ENCODE measurements at regions not wholly inside any gene's neighbourhood (a gene's known extent, or its start where the extent isn't known, plus 50 kb on each side); places are given as distances from the start of the nearest gene placed in this dataset.

DNA sequence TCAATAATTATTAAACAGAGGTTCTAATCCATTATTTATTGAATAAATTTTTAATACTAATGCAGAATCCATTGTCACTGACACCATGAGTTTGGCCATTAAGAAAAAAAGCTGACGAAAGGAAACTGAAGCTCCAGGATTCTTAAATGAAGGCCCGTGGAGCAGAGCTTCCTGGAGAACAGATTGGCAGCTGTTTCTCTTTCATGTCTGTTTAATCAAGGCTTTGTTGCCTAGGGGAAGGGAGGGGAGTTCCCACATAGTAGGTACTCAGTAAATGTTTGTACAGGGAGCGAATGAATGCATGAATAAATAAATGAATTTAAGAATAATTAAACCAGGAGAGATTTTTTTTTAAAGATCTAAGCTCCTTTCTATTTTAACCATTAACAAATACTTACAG lies 315.1 kb upstream of the KLHL29 start:
- DNase-seq = no peak

DNA sequence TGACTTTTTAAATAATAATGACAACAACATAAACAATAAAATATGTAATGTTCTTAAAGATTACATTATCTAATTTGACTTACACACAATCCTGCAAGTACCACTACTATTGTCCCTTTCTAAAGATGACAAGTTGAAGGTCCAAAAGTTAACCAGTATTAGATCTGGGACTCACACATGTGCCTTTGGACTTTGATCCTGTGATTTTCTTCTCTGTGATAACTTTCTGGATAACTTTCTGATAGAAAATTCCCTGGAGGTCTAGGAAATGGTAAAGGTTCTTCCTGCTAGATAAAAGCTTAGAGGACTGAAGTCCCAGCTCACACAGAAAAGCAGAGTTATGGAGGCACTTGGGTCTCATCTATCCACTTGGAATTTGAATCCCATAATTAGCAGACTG lies 311.9 kb upstream of the KLHL29 start:
- no peak for DNase-seq

DNA sequence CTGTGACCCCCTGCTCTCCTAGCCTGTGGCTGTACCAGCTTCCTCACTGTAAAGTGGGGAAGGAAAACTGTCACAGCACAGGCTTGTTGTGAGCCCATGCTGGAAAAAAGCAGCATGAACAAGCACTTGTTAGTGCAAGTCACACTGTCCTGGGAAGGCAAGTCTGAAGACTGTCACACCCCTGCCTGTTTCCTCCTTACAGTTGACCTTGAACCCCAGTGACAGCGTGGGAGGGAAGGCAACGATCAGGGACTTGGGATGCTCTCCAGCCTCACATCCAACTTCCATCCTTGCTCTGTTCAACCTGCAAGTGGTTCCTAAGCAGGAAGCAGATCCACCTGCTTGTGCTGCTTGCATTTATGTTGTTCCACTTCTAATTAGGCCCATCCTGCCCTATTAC lies 311.3 kb upstream of the KLHL29 start:
- DNase-seq = no peak

DNA sequence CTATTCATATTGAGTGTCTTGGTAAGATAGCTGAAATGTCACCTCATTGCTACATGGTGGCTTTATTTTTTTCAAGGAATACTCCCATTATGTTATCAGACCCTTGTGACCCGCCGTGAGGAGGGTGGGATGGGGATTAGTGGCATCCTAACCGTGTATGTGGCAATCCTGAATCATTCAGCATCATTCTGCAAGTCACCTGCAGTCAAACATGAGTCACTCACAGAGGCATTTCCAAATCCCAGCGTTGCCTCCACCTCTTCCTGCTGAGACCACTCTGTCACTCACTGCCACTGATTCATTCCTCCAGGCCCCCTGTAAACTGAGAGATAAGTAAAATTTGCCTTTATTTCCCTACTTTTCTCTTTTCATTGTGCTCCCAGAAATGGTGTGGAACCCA lies 307.4 kb upstream of the KLHL29 start:
- DNase-seq = no peak

DNA sequence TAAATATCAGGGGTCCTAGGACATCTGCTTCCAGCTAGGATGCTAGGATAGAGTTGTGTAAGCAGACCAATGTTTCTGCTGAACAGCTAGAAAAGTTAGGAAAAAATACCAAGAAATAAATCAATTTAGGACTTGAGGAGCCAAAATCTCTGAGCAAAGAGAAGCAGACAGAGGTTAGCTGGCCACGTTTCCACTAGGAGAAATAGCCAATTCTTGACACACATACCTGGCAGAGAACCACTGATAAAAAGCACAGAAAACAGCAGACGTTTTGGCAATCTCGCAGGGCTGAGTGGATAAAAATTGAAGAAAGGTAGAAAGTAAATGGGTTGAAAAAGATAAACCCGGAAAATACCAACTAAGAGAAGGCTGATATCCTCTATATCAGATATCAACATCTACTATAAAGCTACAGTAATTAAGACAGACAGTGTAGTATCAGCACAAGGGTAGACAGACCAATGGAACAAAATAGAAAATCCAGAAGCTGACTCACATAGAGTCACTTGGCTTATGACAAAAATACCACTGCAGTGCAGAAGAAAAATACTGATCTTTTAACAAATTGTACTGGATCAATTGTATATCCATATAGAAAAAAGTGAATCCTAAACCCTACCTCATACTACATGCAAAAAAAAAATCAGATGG lies 306.1 kb upstream of the KLHL29 start:
- DNase-seq = no peak

DNA sequence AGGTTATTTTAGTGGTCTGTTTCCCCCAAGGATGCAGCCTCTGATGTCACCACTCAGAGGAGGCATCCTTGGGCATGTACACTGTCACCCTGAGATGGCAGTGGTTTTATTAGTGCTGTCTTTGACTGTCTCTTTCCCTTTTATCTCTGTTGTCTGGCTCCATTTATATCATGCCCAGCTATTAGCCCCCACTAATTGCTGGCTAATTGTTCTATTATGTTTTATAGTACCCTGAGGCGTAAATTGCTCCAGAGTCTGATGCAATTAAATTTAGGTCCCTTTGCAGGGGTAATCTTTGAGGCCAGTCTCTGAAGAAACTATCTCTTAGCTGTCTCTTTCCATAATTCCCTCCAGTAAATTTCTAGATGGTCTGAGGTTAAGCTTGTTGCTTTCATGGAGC lies 301.0 kb upstream of the KLHL29 start:
- DNase-seq = no peak

DNA sequence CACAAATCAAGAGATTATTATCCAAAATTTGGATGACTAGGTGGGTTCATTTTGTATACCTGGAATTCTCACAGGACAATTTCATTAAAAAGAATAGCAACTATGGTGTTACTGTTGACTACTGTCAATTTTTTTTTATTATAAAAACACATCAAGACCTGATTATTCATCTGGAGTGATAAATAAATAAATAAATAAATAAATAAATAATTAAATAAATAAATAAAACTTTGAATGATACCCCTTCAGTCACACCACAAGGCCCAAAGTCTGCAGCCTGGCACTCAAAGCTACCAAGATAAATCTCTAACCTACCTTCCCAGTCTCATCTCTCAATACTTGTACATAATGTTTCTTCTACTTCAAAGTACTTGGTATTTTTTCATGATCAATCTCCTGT lies 294.0 kb upstream of the KLHL29 start:
- no peak for DNase-seq

DNA sequence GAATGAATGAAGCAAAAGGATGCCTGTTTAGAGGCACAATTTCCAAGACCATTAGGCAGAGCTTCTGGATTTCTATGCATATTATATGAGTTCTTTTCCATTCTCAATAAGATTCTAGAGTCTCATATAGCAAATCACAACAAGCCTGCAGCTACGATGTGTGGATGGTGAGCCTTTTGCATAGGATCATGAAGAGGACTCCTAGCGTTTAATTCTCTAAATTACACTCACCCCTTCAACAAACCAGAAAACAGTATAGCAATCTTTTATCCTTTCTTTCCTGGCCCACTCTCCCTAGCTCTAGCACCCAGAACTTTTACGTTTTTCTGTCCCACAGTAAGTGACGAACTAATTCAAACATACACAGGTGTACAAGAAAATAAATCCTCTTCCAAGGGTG lies 293.1 kb upstream of the KLHL29 start:
- DNase-seq = no peak

DNA sequence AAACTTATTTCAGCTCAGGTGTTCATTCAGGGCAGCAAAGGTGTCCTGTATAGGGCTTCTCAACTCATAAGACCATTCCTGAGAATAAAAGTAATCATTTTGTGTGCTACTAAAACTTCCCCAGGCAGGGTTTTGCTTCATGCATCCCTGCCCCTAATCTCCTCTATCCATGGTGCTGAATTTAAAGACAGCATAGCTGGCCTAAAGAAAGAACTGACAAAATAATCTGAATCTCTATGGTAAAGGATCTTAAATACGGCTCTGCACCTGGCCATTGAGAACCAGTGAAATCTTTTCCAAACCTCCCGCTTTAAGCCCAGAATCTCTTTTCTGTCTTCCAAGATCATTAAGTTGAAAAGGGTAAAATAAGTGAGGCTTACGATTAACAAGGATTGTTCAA lies 292.1 kb upstream of the KLHL29 start:
- DNase-seq = no peak

DNA sequence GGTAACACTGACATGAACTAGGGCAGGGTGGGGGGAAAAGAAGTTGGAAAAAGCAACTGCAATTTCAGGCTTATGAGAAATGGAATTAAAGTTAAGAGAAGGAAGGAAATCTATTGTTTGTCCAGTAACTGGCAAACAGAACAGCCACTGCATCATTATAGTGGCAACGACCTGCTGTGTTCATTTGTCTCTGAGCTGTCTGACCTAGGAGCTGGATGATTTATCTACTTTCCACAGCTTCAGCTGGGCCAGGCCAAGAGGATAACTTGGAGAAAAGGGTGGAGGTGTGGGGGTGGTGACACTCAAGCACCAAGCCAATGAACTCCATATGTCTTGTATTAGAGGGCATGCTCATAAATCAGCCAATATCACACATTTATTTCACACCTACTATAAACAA lies 291.5 kb upstream of the KLHL29 start:
- DNase-seq = peak in 1 of 2 experiments; percentile 12

DNA sequence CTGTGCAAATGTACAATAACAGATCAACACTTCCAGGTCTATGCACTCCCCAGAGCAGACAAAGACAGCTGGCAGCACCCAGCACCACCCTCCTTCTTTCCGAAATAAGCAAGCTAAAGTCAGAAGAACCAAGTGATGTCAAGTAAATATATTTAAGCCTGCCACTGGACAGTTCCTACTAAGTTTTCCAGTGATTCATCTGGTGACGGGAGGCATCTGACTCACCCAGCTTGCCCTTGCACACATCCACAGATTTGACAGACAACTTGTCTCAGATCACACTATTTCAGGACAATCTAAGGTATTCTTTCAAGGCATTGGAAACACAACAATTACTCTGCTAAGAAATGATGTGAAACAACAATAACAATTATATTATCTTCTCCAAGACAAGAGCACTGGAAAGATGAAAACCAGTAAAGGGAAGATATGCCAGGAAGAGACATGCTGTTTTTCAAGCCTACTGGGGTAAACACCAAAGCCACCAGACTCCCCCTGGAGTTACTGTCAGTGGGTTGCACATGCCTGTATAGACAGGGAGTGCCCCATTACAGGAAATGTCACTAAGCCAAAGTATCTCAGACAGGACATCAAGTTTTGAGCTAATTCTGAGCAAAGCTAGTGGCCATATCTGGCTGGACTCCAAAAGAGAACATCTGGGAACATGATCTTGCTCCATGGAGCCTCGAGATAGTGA lies 287.9 kb upstream of the KLHL29 start:
- no peak for DNase-seq

DNA sequence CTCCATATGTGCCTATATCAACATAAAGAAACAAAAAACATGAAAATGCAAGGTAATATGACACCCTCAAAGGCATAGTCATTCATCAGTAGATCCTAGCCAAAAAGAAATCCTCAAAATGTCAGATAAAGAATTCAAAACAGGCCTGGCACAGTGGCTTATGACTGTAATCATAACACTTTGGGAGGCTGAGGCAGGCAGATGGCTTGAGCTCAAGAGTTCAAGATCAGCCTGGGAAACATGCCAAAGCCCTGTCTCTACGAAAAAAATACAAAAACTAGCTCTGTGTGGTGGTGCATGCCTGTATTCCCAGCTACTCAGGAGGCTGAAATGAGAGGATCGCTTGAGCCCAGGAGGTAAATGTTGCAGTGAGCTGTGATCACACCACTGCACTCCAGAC lies 284.6 kb upstream of the KLHL29 start:
- peak; percentile 90 to 95 for DNase-seq

DNA sequence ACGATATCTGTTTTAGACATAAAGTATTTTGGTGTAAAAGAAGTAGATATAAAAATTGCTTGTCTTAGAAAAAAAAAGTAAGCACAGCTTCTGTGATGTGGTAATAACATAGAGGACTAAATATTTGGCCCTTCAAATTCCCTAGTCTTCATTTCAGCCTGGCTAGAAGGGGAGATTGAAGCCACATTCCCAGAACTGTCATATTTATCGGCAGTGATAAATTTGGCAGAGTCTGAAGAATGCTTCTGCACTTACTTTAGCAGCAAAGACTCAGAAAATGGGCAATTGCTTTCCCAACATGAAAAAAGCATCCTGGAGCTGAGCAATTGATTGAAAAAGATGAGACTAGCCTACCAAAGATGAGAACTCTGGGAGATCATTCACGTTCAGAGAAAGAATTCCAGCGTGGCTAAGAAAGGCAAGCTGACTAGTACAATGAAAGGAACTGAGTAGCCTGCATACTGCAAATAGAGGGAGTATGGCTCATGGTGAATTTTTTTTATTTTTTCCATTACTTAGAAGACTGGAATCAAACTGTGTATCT lies 278.7 kb upstream of the KLHL29 start:
- DNase-seq = no peak

DNA sequence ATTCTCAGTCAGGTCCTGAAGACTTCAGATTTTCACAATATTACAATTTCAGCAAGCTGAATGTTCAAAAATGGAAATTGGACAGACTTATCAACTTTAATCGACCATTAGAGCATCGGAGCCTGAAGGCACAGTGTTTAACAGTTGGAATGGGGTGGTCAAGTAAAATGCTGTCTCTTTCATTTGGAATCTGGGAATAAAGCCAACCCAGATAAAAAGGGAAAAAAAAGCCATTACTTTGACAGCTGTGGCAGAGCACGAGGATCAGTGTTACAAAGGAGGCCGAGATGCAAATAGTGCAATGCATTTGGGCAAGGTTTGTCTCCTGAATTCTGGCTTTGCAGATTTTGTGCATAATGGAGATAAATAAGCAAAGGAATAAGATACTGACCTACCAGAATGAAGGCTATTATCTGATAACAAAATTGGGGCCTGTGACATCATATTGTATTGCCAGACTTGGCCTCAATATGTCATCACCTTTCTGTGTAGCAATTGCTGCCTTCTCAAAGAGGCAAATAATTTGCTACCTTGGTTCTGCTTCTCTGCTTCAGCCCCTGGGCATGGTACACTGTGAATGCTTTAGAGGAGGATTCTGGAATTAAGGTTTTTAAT lies 277.5 kb upstream of the KLHL29 start:
- peak; percentile 70 to 72 for DNase-seq

DNA sequence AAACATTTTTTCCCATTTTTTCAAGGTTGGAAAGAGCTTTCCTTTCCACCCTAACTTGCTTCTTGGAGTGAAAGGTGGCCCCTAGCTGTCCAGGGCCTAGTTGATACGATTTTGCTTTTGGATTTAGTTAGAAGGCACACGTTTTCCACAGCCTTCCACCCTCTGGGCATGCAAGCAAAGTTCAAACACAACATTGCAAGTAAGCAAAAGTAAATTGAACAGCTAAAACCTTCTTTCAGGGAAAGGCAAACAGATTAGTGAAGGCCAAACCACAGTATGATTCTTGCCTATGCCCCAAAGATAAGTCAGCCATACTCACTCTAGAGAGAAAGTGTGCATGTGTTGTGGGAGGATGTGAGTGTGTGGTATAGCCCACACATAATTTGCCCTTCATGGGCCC lies 273.7 kb upstream of the KLHL29 start:
- no peak for DNase-seq

DNA sequence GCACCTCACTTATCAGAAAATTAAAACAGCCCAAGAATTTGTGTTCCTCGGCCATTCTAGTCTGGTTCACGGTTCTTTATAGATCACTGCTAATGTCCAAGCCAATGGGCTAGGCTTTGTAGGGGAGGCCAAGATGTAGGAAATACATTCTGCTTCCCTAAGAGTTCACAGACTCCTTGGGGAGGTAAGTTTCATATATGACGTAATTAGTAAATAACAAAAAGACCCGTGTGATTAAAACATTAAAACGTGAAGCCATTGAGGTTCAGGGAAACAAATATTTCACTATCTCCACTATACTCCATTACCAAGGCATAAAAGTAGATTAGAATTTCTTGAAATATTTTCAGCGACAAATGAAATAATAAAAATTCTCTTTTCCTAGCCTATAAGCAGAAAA lies 272.5 kb upstream of the KLHL29 start:
- no peak for DNase-seq

DNA sequence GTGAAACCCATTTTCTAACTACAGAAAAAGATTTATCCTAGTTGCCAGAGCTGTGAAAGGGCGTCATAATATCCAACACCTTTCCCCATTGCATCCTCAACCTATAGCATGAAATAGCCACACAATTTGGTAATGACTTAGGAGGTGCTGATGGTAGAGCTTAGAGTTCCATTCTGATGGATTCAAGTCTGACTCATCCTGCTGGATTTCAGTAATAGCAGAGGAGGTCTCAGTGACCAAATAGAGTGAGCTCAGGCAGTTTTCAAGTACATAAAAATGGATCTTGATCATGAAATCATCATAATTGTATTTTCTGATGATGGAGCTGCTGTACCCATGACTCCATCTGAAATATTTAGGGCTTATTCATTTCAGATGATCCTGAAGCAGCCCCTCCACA lies 270.7 kb upstream of the KLHL29 start:
- no peak for DNase-seq

DNA sequence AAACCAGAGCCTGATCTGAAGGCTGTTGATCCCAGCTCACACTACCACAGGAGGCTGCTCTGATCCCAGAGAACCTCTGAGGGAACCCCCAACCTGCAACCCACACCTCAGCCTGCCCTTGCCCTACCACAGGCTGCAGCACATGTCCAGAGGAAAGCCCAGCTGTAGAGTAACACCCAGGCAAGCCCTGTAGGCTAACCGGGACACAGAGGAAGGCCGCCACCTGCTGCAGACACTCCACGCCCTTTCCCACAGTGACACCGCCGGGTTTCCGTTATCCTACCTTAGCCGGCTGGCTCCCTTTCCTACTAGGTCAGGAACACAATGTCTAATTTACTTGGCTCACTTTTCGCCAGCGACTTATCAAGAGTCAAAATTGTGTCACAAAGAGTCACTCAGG lies 266.7 kb upstream of the KLHL29 start:
- no peak for DNase-seq

DNA sequence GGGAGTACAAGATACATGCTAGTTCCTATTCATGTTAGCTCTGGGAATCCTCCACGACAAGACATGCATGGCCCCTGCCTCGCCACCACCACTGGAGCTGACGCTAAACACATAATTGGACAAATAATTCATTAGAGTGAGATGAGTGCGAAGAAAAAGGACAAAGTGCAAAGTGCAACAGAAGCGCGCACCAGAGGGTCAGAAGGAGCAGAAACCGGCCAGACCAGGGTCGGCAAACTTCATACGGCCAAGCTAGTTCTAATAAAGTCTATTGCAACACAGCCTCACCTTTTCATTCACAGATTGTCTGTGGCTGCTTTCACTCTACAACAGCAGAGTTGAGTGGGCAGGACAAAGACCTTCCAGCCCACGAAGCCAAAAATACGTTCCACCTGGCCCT lies 266.1 kb upstream of the KLHL29 start:
- DNase-seq = no peak

DNA sequence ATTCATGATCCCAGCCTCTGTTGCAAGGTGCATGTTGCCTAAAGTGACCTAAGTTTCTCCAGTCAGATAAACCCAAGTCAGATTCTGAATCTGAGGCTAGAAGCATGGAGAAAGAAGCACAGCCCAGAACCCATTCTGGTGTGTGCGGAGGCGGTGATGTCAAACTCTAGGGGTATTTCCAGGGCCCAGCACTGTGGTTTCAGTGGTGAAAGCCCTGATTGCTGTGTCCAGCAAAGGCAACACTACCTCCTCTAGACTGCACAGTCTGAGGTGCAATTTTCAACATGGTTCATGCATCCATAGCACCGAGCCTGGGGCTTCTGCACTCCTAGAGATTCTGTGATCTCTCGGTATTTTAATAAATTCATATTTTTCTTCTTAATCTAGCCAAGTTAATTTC lies 264.8 kb upstream of the KLHL29 start:
- no peak for DNase-seq

DNA sequence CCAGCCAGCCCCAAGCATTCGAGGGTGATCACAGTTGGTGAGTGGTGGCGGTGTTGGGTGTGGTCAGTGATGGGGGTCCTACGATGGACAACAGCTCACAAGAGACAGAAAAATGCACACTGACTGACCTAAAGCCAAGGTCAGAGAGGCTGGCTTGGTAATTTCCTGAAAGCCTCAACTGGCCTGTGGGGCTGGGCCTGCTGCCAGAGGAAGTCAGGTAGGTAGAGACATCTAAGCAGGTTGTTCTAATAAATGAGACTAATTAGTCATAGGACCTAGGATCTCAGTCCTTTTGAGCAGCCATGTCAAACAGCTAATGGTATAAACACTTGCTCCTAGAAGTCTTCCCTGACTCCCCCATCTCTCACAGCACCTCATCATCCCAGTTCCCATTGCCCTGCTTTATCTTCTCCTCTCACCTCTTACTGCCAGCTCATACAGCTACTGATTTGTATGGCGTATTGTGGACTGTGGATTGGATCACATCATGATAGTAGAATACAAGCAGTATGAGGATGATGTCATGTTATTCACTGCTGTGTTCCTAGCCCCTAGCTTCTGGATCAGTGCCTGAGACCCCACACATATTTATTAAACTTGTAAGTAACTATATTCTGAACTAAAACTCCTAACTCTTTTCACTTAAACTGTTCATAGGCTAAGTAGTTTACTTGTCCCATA lies 262.9 kb upstream of the KLHL29 start:
- DNase-seq = no peak

DNA sequence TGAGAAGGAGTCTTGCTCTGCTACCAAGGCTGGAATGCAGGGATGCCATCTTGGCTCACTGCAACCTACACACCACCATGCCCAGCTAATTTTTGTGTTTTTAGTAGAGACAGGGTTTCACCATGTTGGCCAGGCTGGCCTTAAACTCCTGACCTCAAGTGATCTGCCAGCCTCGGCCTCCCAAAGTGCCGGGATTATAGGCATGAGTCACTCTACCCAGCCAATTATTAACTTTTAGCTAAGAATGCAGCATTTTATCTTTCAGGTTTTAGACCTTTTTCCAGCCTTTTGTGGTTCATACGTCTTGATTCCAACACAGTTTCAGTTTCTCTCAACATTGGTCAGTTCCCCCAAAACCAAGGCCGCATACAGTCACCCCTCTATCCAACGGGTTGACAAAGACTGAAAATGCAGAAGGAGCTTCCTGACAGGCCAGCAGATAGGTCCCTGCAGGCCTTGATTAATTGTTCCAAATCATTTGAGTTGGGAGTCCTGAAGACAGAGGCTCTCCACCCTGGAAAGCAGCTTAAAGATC lies 262.2 kb upstream of the KLHL29 start:
- DNase-seq = no peak

DNA sequence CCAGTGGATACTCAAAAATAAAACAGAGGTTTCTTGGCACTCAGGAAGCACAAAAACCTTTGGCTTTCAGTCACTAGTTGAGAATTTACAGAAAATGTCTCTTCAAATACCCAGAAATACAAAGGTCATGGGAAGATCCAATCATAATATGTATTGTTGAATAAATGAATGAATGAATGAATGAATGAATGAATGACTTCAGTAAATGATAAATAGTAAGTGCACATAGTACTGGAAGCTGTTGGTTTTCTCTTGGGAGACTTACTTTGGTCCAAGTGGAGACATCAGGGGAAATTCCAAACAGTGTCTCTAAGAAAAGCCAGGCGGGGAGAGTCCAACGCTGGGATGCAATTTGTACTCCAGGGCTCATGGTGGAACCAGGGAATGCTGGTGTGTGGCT lies 261.3 kb upstream of the KLHL29 start:
- no peak for DNase-seq
